Osteoblast (primary cell): ENCODE measurements at regions not wholly inside any gene's neighbourhood (a gene's known extent, or its start where the extent isn't known, plus 50 kb on each side); places are given as distances from the start of the nearest gene placed in this dataset.
A peak's percentile ranks its signal among the peaks of the same experiment; 100 is the strongest.

ENCODE experiments used
- DNase-seq: peaks from one replicate; pipeline ENCODE4 v3.0.0; 2011; ENCODE audit warnings: low spot score, mixed read lengths; ENCODE audit not compliant: insufficient read length; ENCODE audit errors: missing footprints
- H2AFZ ChIP-seq: 2 replicates; pipeline ENCODE4 v1.6.0; 2011; ENCODE audit warnings: mild to moderate bottlenecking, low read length
- H3K27ac ChIP-seq: 2 replicates; pipeline ENCODE4 v1.5.1; 2011; ENCODE audit warnings: mild to moderate bottlenecking, low read depth, low read length, moderate library complexity
- H3K27me3 ChIP-seq: 2 replicates; pipeline ENCODE4 v1.6.0; 2012; ENCODE audit warnings: mild to moderate bottlenecking, control low read depth, inconsistent platforms, low read length, moderate library complexity; ENCODE audit not compliant: insufficient read depth
- H3K36me3 ChIP-seq: 2 replicates; pipeline ENCODE4 v1.5.1; 2011; ENCODE audit warnings: mild to moderate bottlenecking, low read length, control low read depth, moderate library complexity; ENCODE audit not compliant: insufficient read depth
- H3K4me1 ChIP-seq: 2 replicates; pipeline ENCODE4 v1.5.1; 2011; ENCODE audit warnings: mild to moderate bottlenecking, low read length, control low read depth, moderate library complexity; ENCODE audit not compliant: insufficient read depth
- H3K4me2 ChIP-seq: 2 replicates; pipeline ENCODE4 v1.6.0; 2011; ENCODE audit warnings: mild to moderate bottlenecking, low read length; ENCODE audit not compliant: insufficient read depth
- H3K4me3 ChIP-seq: fragments of 200-600 bp; sonication (generic); 3 replicates; pipeline ENCODE4 v1.5.1; 2012; ENCODE audit warnings: mild to moderate bottlenecking, low read length, inconsistent platforms; ENCODE audit not compliant: insufficient read depth
- H3K79me2 ChIP-seq: 2 replicates; pipeline ENCODE4 v1.6.0; 2012; ENCODE audit warnings: mild to moderate bottlenecking, low read length, control low read depth, inconsistent platforms; ENCODE audit not compliant: insufficient read depth
- H3K9me3 ChIP-seq: 2 replicates; pipeline ENCODE4 v1.5.1; 2011; ENCODE audit warnings: low read depth, low read length, control low read depth
- H4K20me1 ChIP-seq: 2 replicates; pipeline ENCODE4 v1.6.0; 2012; ENCODE audit warnings: mild to moderate bottlenecking, low read length, control low read depth; ENCODE audit not compliant: insufficient read depth
- TF ChIP-seq, protein P1 (sequence below): IDR thresholded peaks from 2 replicates; pipeline ENCODE4 v1.5.1; 2011; ENCODE audit warnings: mild to moderate bottlenecking, low read depth, low read length, moderate library complexity; ENCODE audit errors: extremely low read depth

- Histone ChIP-seq H3K4me2 (no peak overlapping the region), H3K79me2 (no peaks in the 10 kb centered on the region), H3K4me1 (no peaks in the 10 kb centered on the region), H3K36me3 (no peaks in the 10 kb centered on the region), H4K20me1 (no peaks in the 10 kb centered on the region), H3K9me3 (no peaks in the 10 kb centered on the region), H3K27ac (no peak overlapping the region), H3K27me3 (no peaks in the 10 kb centered on the region), H2AFZ (no peak overlapping the region), H3K4me3 (no peak overlapping the region)
- DNase-seq = no peak
- TF ChIP-seq, protein P1, sequence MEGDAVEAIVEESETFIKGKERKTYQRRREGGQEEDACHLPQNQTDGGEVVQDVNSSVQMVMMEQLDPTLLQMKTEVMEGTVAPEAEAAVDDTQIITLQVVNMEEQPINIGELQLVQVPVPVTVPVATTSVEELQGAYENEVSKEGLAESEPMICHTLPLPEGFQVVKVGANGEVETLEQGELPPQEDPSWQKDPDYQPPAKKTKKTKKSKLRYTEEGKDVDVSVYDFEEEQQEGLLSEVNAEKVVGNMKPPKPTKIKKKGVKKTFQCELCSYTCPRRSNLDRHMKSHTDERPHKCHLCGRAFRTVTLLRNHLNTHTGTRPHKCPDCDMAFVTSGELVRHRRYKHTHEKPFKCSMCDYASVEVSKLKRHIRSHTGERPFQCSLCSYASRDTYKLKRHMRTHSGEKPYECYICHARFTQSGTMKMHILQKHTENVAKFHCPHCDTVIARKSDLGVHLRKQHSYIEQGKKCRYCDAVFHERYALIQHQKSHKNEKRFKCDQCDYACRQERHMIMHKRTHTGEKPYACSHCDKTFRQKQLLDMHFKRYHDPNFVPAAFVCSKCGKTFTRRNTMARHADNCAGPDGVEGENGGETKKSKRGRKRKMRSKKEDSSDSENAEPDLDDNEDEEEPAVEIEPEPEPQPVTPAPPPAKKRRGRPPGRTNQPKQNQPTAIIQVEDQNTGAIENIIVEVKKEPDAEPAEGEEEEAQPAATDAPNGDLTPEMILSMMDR = no peak
Measured at GRCh38 chr20:4524792-4525191, 161.5 kb upstream of the PRNP start.

GRCh38 chr20:4524307-4524706, 161.9 kb upstream of the PRNP start:
- no peaks in the 10 kb centered on the region for H3K27me3 ChIP-seq
- no peak for DNase-seq
- no peaks in the 10 kb centered on the region for H3K4me1 ChIP-seq
- TF ChIP-seq, protein P1 = no peak
- H3K9me3 ChIP-seq = no peaks in the 10 kb centered on the region
- no peak overlapping the region for H2AFZ ChIP-seq
- no peak overlapping the region for H3K27ac ChIP-seq
- no peaks in the 10 kb centered on the region for H4K20me1 ChIP-seq
- H3K36me3 ChIP-seq = no peaks in the 10 kb centered on the region
- no peak overlapping the region for H3K4me2 ChIP-seq
- no peak overlapping the region for H3K4me3 ChIP-seq
- no peaks in the 10 kb centered on the region for H3K79me2 ChIP-seq

GRCh38 chr20:4522310-4522709, 163.9 kb upstream of the PRNP start:
- H3K9me3 ChIP-seq = no peaks in the 10 kb centered on the region
- H3K27ac ChIP-seq = no peak overlapping the region
- no peaks in the 10 kb centered on the region for H4K20me1 ChIP-seq
- no peaks in the 10 kb centered on the region for H3K27me3 ChIP-seq
- no peaks in the 10 kb centered on the region for H3K4me1 ChIP-seq
- H3K36me3 ChIP-seq = no peaks in the 10 kb centered on the region
- no peak overlapping the region for H2AFZ ChIP-seq
- TF ChIP-seq, protein P1 = no peak
- H3K4me2 ChIP-seq = no peak overlapping the region
- no peak for DNase-seq
- no peak overlapping the region for H3K4me3 ChIP-seq
- H3K79me2 ChIP-seq = no peaks in the 10 kb centered on the region

DNA sequence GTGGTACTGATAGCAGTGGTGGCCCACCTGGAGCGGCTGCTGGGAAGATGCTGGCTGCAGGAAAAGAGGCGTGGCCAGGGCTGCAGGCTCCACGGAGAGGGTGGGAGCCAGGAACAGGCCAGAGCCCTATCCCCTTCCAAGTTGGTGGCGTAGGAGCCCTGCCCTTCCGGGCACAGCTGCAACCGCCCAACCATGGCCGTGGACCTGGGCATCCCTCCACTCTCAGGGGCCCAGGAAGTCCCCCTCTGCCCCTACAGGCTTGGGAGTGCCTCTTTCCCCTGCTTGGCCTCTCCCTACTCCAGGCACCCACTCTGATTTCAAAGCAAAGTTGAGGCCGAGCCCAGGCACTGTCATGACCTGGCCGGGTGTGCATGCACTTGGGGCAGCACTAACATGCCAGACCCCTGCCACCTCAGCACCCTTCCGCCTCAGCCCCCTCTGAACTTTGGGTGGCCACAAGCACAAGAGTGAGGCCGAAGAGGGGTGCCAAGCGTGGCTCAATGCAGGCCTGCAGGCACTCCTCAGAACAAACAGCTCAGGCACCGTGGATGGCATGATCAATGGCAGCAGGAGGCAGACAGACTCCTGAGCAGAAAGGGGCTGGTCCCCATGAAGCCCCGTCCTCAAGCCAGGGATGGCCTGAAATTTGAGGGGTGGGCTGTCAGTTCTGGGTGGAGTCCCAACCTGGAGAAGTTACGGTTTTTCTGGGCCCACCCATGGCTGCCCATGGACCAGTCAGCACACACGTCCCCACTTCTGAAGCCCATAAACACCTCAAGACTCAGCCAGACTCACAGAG, 164.9 kb upstream of the PRNP start:
- Histone ChIP-seq H3K4me3 (no peak overlapping the region), H2AFZ (no peak overlapping the region), H3K27ac (no peak overlapping the region), H3K4me1 (no peaks in the 10 kb centered on the region), H3K4me2 (no peak overlapping the region), H3K27me3 (no peaks in the 10 kb centered on the region), H3K9me3 (no peaks in the 10 kb centered on the region), H3K79me2 (no peaks in the 10 kb centered on the region), H3K36me3 (no peaks in the 10 kb centered on the region), H4K20me1 (no peaks in the 10 kb centered on the region)
- TF ChIP-seq, protein P1 = no peak
- DNase-seq = peak; percentile 6
